B cell (primary cell): ENCODE measurements at regions not wholly inside any gene's neighbourhood (a gene's known extent, or its start where the extent isn't known, plus 50 kb on each side); places are given as distances from the start of the nearest gene placed in this dataset.

Experiments used
- ATAC-seq: fragments of 200-7000 bp; cut with Tn5 transposase; one replicate; pipeline ENCODE4 v1.10.0; 2021; ENCODE audit warnings: low read depth, mild to moderate bottlenecking, moderate number of reproducible peaks, moderate library complexity
- CTCF ChIA-PET: fragments of 350-600 bp; sonication (Branson Sonifier 250); formaldehyde crosslinking; loops from one replicate; lab custom pipeline; 2021; ENCODE audit warnings: antibody characterized with exemption, inconsistent platforms; lab: Charles Lee
- POLR2A ChIA-PET: fragments of 350-600 bp; sonication (Branson Sonifier 250); formaldehyde crosslinking; loops from one replicate; lab custom pipeline; 2021; ENCODE audit warnings: antibody characterized with exemption; lab: Charles Lee
- DNase-seq: peaks from one replicate; pipeline ENCODE4 v3.0.0; 2013
- H2AFZ ChIP-seq: 2 replicates; pipeline ENCODE4 v1.6.1; 2012; ENCODE audit warnings: mild to moderate bottlenecking, low read depth, low read length; ENCODE audit not compliant: insufficient read depth, poor library complexity, severe bottlenecking
- H3K27ac ChIP-seq, 2 donors: 1 replicate in 1 of 2; 2 replicates in 1 of 2; pipeline ENCODE4 v1.5.1; 2012 to 2013; ENCODE audit warnings: low read length in 2 of 2, mild to moderate bottlenecking in 2 of 2, moderate library complexity in 1 of 2
- H3K27me3 ChIP-seq, 4 experiments: fragments of 200-600 bp in 1 of 4; sonication (generic) in 1 of 4; replicated peaks in 1 of 4; 1 replicate in 2 of 4; 2 replicates in 2 of 4; pipeline versions ENCODE4 v1.6.1 to v1.7.0; 2013 to 2016; ENCODE audit warnings: low read length in 3 of 4, mild to moderate bottlenecking in 2 of 4, mixed read lengths in 1 of 4, moderate library complexity in 1 of 4; ENCODE audit not compliant: insufficient read depth in 4 of 4, control insufficient read depth in 3 of 4; ENCODE audit errors: control extremely low read depth in 1 of 4
- H3K36me3 ChIP-seq, 2 experiments: replicated peaks in 1 of 2; 1 replicate in 1 of 2; 2 replicates in 1 of 2; pipeline versions ENCODE4 v1.6.1 to v1.7.1; 2013; ENCODE audit warnings: low read length in 1 of 2; ENCODE audit not compliant: insufficient read depth in 2 of 2, control insufficient read depth in 1 of 2; ENCODE audit errors: control extremely low read depth in 1 of 2, extremely low read depth in 1 of 2
- H3K4me1 ChIP-seq, 2 donors: fragments of 200-600 bp in 1 of 2; sonication (generic) in 1 of 2; 1 replicate in 1 of 2; 2 replicates in 1 of 2; pipeline versions ENCODE4 v1.5.1 to v1.6.1; 2013 to 2017; ENCODE audit warnings: low read length in 2 of 2; ENCODE audit not compliant: control insufficient read depth in 2 of 2, insufficient read depth in 2 of 2
- H3K4me2 ChIP-seq: replicated peaks from 2 replicates; pipeline ENCODE3; 2012; ENCODE audit warnings: mild to moderate bottlenecking, low read depth, low read length; ENCODE audit not compliant: poor library complexity, severe bottlenecking
- H3K4me3 ChIP-seq, 5 experiments: fragments of 200-600 bp in 1 of 5; sonication (generic) in 1 of 5; 1 replicate in 3 of 5; 2 replicates in 2 of 5; pipeline versions ENCODE4 v1.5.1 to v1.7.0; 2011 to 2016; ENCODE audit warnings: low read length in 4 of 5, mild to moderate bottlenecking in 4 of 5, low read depth in 2 of 5, control low read depth in 1 of 5, moderate library complexity in 1 of 5; ENCODE audit not compliant: insufficient read depth in 1 of 5; ENCODE audit errors: control extremely low read depth in 1 of 5, extremely low read depth in 1 of 5
- H3K79me2 ChIP-seq: fragments of 200-600 bp; sonication (generic); one replicate; pipeline ENCODE4 v1.6.0; 2016; ENCODE audit warnings: low read length; ENCODE audit not compliant: control insufficient read depth, insufficient read depth
- H3K9ac ChIP-seq: fragments of 200-600 bp; sonication (generic); 2 replicates; pipeline ENCODE4 v1.6.1; 2017; ENCODE audit warnings: mild to moderate bottlenecking, low read length, moderate library complexity
- H3K9me3 ChIP-seq, 3 donors: one replicate each; pipeline versions ENCODE4 v1.6.1 to v1.7.1; 2013; ENCODE audit warnings: low read length in 2 of 3; ENCODE audit not compliant: control insufficient read depth in 2 of 3, insufficient read depth in 1 of 3; ENCODE audit errors: control extremely low read depth in 1 of 3
- H4K20me1 ChIP-seq: 2 replicates; pipeline ENCODE4 v1.6.0; 2012; ENCODE audit warnings: mild to moderate bottlenecking, low read length; ENCODE audit not compliant: insufficient read depth, control insufficient read depth, poor library complexity, severe bottlenecking
- H3K27ac Mint-ChIP-seq: one replicate; pipeline ENCODE4 v1.8.0; 2021; ENCODE audit warnings: mixed read lengths
- H3K27me3 Mint-ChIP-seq: one replicate; pipeline ENCODE4 v1.8.0; 2021; ENCODE audit warnings: mixed read lengths
- H3K4me1 Mint-ChIP-seq: one replicate; pipeline ENCODE4 v1.8.0; 2021; ENCODE audit warnings: mixed read lengths
- H3K4me3 Mint-ChIP-seq: one replicate; pipeline ENCODE4 v1.8.0; 2021; ENCODE audit warnings: mixed read lengths
- H3K9me3 Mint-ChIP-seq: one replicate; pipeline ENCODE4 v1.8.0; 2022; ENCODE audit warnings: mixed read lengths; ENCODE audit not compliant: insufficient read depth
- CTCF ChIP-seq: fragments of 200-600 bp; IDR thresholded peaks from one replicate; pipeline ENCODE4 v1.8.0; 2022; ENCODE audit warnings: antibody characterized with exemption, mild to moderate bottlenecking
- EZH2 ChIP-seq: IDR thresholded peaks from 2 replicates; pipeline ENCODE4 v1.6.1; 2012; ENCODE audit warnings: borderline replicate concordance, low read depth, mild to moderate bottlenecking, moderate library complexity, low read length; ENCODE audit not compliant: insufficient read depth, poor library complexity, severe bottlenecking
- WGBS: methylation state at CpG from one replicate; pipeline ENCODE4 v1.1.5; 2013; ENCODE audit warnings: missing lambda C conversion rate; ENCODE audit not compliant: insufficient coverage; 5-methylcytosine and 5-hydroxymethylcytosine counted together
- intact Hi-C: fragments of 100-400 bp; cut with micrococcal nuclease; formaldehyde crosslinking; loops from one replicate; pipeline ENCODE4 v1.10.0; 2022

- WGBS: 38% methylated on average over 2 of the region's 4 CpGs
- POLR2A ChIA-PET: no interaction called here
Measured at GRCh38 chr4:57444671-57445070, 334.5 kb upstream of the IGFBP7 start.

GRCh38 chr4:57443787-57444186 is 333.6 kb upstream of the IGFBP7 start:
- Histone ChIP-seq H3K27me3 (no peaks in the 10 kb centered on the region), H2AFZ (no peak overlapping the region), H3K4me3 (no peak overlapping the region), H3K9me3 (peaks cover 0 to 7% (median 0%) of the 10 kb centered on the region in 3 donors), H3K4me1 (no peaks in the 10 kb centered on the region), H3K4me2 (no peak overlapping the region), H3K9ac (no peak overlapping the region), H3K79me2 (no peaks in the 10 kb centered on the region), H4K20me1 (no peaks in the 10 kb centered on the region), H3K36me3 (no peaks in the 10 kb centered on the region), H3K27ac (no peak overlapping the region)
- ATAC-seq (no peak), DNase-seq (no peak)
- no peaks in the 10 kb centered on the region for H3K9me3 Mint-ChIP-seq
- no peak overlapping the region for H3K27ac Mint-ChIP-seq
- ChIA-PET POLR2A (no interaction called here), CTCF (no interaction called here)
- no CpG with 5 or more reads among the region's 2 CpGs for WGBS
- no peaks in the 10 kb centered on the region for H3K4me1 Mint-ChIP-seq
- no peak overlapping the region for H3K4me3 Mint-ChIP-seq
- H3K27me3 Mint-ChIP-seq: no peaks in the 10 kb centered on the region
- intact Hi-C loops: no loop called here
- TF ChIP-seq EZH2: no peak
- TF ChIP-seq CTCF: no peak

More at GRCh38 chr4:57444671-57445070, 334.5 kb upstream of the IGFBP7 start:
- Mint-ChIP-seq H3K9me3 (no peaks in the 10 kb centered on the region), H3K4me3 (no peak overlapping the region), H3K27ac (no peak overlapping the region), H3K4me1 (no peaks in the 10 kb centered on the region), H3K27me3 (no peaks in the 10 kb centered on the region)
- no peaks in the 10 kb centered on the region for H4K20me1 ChIP-seq
- H3K27me3 ChIP-seq: no peaks in the 10 kb centered on the region
- no peak overlapping the region for H2AFZ ChIP-seq
- H3K9ac ChIP-seq: no peak overlapping the region
- no peaks in the 10 kb centered on the region for H3K36me3 ChIP-seq
- H3K4me1 ChIP-seq: no peaks in the 10 kb centered on the region
- intact Hi-C loops: no loop called here
- H3K4me3 ChIP-seq: no peak overlapping the region
- H3K9me3 ChIP-seq: peaks cover 0 to 7% (median 0%) of the 10 kb centered on the region in 3 donors
- ATAC-seq (no peak), DNase-seq (no peak)
- H3K4me2 ChIP-seq: no peak overlapping the region
- no peak overlapping the region for H3K27ac ChIP-seq
- CTCF ChIA-PET: no interaction called here
- no peak for TF ChIP-seq EZH2
- TF ChIP-seq CTCF: no peak
- no peaks in the 10 kb centered on the region for H3K79me2 ChIP-seq
